HCEC 1CT (cell line): ENCODE measurements at regions not wholly inside any gene's neighbourhood (a gene's known extent, or its start where the extent isn't known, plus 50 kb on each side); places are given as distances from the start of the nearest gene placed in this dataset.

Experiments used
- DNase-seq: peaks from one replicate; pipeline ENCODE4 v3.0.0-alpha.2; 2017

- DNase-seq, result peak; percentile 60
Observed at GRCh38 chr3:168885028-168885427, 778.5 kb downstream of the MECOM start.

GRCh38 chr3:168884353-168884903 lies 779.1 kb downstream of the MECOM start:
- DNase-seq, result peak; percentile 85

- DNase-seq, result no peak
Observed at GRCh38 chr3:168883145-168883544, 780.4 kb downstream of the MECOM start.

GRCh38 chr3:168881804-168882203 lies 781.7 kb downstream of the MECOM start:
- peak; percentile 11 for DNase-seq

GRCh38 chr3:168878655-168879054 lies 782.9 kb upstream of the GOLIM4 start:
- peak; percentile 77 for DNase-seq

- no peak for DNase-seq
Observed at GRCh38 chr3:168877899-168878298, 782.2 kb upstream of the GOLIM4 start.

- no peak for DNase-seq
Observed at GRCh38 chr3:168876346-168877035, 780.8 kb upstream of the GOLIM4 start.

- DNase-seq, result no peak
Observed at GRCh38 chr3:168872826-168873225, 777.1 kb upstream of the GOLIM4 start.

- no peak for DNase-seq
Observed at GRCh38 chr3:168870892-168871291, 775.2 kb upstream of the GOLIM4 start.

- peak; percentile 32 for DNase-seq
Observed at GRCh38 chr3:168865022-168865551, 769.4 kb upstream of the GOLIM4 start.

GRCh38 chr3:168864107-168865021 lies 768.6 kb upstream of the GOLIM4 start:
- DNase-seq, result no peak

- no peak for DNase-seq
Observed at GRCh38 chr3:168863561-168863960, 767.8 kb upstream of the GOLIM4 start.

GRCh38 chr3:168862466-168862865 lies 766.7 kb upstream of the GOLIM4 start:
- no peak for DNase-seq

- DNase-seq, result no peak
Observed at GRCh38 chr3:168860592-168860991, 764.9 kb upstream of the GOLIM4 start.

- DNase-seq, result no peak
Observed at GRCh38 chr3:168860028-168860427, 764.3 kb upstream of the GOLIM4 start.

- DNase-seq, result no peak
Observed at GRCh38 chr3:168859574-168859973, 763.9 kb upstream of the GOLIM4 start.

GRCh38 chr3:168859143-168859542 lies 763.4 kb upstream of the GOLIM4 start:
- no peak for DNase-seq

GRCh38 chr3:168858327-168858726 lies 762.6 kb upstream of the GOLIM4 start:
- DNase-seq, result no peak

GRCh38 chr3:168850109-168850508 lies 754.4 kb upstream of the GOLIM4 start:
- DNase-seq, result no peak

- DNase-seq, result peak; percentile 37
Observed at GRCh38 chr3:168847291-168847883, 751.7 kb upstream of the GOLIM4 start.

GRCh38 chr3:168844894-168845482 lies 749.3 kb upstream of the GOLIM4 start:
- no peak for DNase-seq

- no peak for DNase-seq
Observed at GRCh38 chr3:168844472-168844871, 748.7 kb upstream of the GOLIM4 start.

- no peak for DNase-seq
Observed at GRCh38 chr3:168843481-168843880, 747.8 kb upstream of the GOLIM4 start.
